ENCODE measurements at regions not wholly inside any gene's neighbourhood (a gene's known extent, or its start where the extent isn't known, plus 50 kb on each side); places are given as distances from the start of the nearest gene placed in this dataset.

DNA sequence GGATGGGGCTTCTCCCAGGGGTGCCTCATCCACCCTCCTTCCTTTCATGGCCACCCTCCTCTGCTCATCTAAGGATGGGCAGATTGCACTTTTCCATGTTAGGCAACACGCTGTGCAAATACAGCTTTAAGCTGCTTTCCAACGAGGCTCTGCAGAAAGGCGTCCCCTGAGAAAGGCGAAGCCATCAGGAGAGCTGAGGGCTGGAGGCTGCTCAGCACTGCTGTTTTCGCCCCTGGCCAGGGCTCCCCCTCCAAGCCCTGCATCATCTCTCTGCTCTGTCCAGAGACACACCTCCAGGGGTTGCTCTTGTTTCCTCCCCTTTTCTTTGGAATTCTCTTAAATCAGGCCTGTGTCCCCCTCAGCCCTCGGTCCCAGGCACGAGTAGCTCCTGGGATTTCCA, 526.1 kb downstream of the CDH26 start:
- no peaks in the 10 kb centered on the region for H3K9me3 ChIP-seq
- intact Hi-C loops (cut with DNase I): no loop called here
- no peak overlapping the region for H3K4me3 ChIP-seq
- TF ChIP-seq, protein P1, sequence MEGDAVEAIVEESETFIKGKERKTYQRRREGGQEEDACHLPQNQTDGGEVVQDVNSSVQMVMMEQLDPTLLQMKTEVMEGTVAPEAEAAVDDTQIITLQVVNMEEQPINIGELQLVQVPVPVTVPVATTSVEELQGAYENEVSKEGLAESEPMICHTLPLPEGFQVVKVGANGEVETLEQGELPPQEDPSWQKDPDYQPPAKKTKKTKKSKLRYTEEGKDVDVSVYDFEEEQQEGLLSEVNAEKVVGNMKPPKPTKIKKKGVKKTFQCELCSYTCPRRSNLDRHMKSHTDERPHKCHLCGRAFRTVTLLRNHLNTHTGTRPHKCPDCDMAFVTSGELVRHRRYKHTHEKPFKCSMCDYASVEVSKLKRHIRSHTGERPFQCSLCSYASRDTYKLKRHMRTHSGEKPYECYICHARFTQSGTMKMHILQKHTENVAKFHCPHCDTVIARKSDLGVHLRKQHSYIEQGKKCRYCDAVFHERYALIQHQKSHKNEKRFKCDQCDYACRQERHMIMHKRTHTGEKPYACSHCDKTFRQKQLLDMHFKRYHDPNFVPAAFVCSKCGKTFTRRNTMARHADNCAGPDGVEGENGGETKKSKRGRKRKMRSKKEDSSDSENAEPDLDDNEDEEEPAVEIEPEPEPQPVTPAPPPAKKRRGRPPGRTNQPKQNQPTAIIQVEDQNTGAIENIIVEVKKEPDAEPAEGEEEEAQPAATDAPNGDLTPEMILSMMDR (IDR thresholded peaks at IDR 0.05): no peak
- H3K4me1 ChIP-seq: no peaks in the 10 kb centered on the region
- 61 to 63% (median 62%) methylated on average over 7 of the region's 7 CpGs for WGBS, 3 donors
- H3K27ac ChIP-seq: no peak overlapping the region
- DNase-seq: no peak
- H3K36me3 ChIP-seq (ENCODE audit: insufficient read depth in 1 of 2, low read depth in 1 of 2): no peaks in the 10 kb centered on the region
- peaks cover 0 to 4% (median 4%) of the 10 kb centered on the region in 3 donors for H3K27me3 ChIP-seq (ENCODE audit: insufficient read depth in 3 of 3, low read length in 2 of 3)
- ATAC-seq: no peak

DNA sequence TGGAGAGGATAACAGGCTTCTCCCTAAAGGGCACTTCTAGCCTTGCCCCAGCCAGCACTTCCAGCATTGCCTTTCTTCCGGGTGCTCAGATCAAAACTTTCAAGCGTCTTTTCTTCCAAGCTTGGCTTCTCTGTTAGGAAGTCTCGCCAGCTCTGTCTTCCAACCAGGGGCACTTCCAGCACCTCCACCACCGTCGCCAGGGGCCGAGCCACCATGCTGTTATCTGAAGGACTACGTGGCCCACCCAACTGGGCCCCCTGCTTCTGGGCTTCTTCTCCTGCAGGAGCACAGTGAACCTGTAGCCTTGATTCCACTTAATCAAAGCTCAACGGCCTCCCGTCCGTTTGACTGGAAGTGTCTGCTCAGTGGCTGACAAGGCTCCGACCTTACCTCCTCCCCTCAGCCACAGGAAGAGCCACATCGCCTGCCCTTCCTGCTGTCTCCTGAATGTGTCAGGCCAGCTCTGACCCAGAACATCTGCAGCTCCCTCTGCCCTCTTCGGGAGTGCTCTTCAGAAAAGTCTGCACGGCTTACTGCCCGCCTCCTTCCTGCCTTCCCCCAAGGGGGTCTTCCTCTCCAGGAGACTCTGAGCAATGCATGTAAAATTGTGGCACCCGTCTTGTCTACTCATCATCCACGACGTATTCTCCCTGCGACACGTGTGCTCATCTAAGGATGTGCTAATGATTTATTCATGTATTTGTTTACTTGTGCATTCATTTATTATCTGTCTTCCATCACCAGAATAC, 527.0 kb downstream of the CDH26 start:
- Histone ChIP-seq H3K9me3 (no peaks in the 10 kb centered on the region), H3K4me3 (no peak overlapping the region), H3K4me1 (no peaks in the 10 kb centered on the region), H3K36me3 (ENCODE audit: insufficient read depth in 1 of 2, low read depth in 1 of 2) (no peaks in the 10 kb centered on the region), H3K27me3 (ENCODE audit: insufficient read depth in 3 of 3, low read length in 2 of 3) (peaks cover 0 to 4% (median 0%) of the 10 kb centered on the region in 3 donors), H3K27ac (no peak overlapping the region)
- TF ChIP-seq, protein P1 (IDR thresholded peaks at IDR 0.05): no peak
- no peak for DNase-seq
- WGBS, 3 donors: 54 to 63% (median 60%) methylated on average over 20 of the region's 20 CpGs
- ATAC-seq: no peak
- intact Hi-C loops (cut with DNase I): no loop called here

DNA sequence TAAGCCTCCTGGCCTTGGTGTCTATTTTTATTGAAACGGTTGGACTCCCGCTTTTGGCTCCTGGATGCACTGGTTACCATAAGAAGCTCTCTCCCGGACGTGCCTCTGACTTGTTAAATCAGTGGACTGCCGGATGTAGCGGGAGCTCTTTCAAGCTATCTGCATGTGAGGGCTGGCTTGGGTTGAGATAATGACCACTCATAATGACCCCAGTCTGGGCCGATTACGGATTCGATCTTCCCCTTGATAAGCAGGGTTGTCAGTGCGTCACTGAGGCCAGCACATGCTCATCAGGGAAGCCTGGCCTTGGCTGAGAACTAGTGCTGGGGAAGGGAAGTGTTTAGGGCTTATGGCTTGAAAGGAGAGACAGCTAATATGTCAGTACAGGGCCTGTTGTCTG, 528.1 kb downstream of the CDH26 start:
- no peak overlapping the region for H3K4me3 ChIP-seq
- WGBS, 3 donors: 86 to 91% (median 90%) methylated on average over 10 of the region's 10 CpGs
- H3K27me3 ChIP-seq (ENCODE audit: insufficient read depth in 3 of 3, low read length in 2 of 3): peaks cover 0 to 4% (median 0%) of the 10 kb centered on the region in 3 donors
- no peak overlapping the region for H3K27ac ChIP-seq
- DNase-seq (no peak), ATAC-seq (no peak)
- intact Hi-C loops (cut with DNase I): no loop called here
- TF ChIP-seq, protein P1 (IDR thresholded peaks at IDR 0.05): no peak
- no peaks in the 10 kb centered on the region for H3K36me3 ChIP-seq (ENCODE audit: insufficient read depth in 1 of 2, low read depth in 1 of 2)
- no peaks in the 10 kb centered on the region for H3K9me3 ChIP-seq
- H3K4me1 ChIP-seq: no peaks in the 10 kb centered on the region

DNA sequence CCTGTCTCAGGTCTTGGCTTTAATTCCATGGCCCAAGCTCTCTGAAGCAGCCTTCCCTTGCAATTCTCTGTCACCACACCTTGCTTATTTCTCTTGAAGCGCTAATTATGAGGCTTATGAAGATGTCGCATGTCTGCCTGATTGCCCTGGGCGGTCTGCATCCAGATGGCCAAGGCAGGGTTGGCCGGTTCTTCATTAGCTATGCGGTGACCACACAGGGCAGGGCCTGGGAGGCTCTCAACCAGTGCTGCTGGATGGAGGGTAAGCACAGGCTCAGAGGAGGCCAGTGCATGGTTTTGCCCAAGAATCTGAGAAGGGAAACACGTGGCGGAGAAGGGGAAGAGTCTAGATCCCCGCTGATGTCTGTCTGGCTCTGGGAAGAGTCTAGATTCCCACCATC, 528.7 kb downstream of the CDH26 start:
- TF ChIP-seq, protein P1 (IDR thresholded peaks at IDR 0.05): no peak
- ATAC-seq: no peak
- 85 to 88% (median 87%) methylated on average over 8 of the region's 8 CpGs for WGBS, 3 donors
- Histone ChIP-seq H3K36me3 (ENCODE audit: insufficient read depth in 1 of 2, low read depth in 1 of 2) (no peaks in the 10 kb centered on the region), H3K27me3 (ENCODE audit: insufficient read depth in 3 of 3, low read length in 2 of 3) (peaks cover 0 to 4% (median 0%) of the 10 kb centered on the region in 3 donors), H3K4me3 (no peak overlapping the region), H3K4me1 (no peaks in the 10 kb centered on the region), H3K27ac (no peak overlapping the region), H3K9me3 (no peaks in the 10 kb centered on the region)
- no peak for DNase-seq
- intact Hi-C loops (cut with DNase I): no loop called here
